ENCODE measurements at regions not wholly inside any gene's neighbourhood (a gene's known extent, or its start where the extent isn't known, plus 50 kb on each side); places are given as distances from the start of the nearest gene placed in this dataset.

DNA sequence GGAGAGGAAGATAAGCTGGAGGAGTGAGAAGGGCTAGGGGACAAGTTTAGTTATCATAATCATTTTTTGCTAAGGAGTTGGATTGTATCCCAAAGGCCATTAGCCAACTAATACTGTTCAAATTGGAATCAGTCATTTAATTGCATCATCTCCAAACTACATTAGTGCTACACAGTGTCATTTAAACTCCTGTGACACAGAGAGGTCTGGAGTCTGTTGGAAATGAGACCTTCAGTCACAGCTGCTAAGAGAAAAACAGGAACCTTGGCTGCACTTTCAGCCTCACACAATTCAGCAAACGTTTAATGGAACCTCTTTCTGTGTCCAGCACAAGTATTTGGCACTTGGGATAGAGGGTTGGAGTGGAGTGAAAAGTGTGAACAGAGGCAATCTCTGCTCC is 175.5 kb upstream of the MGAT5 start:
- intact Hi-C loops (cut with micrococcal nuclease; ENCODE audit: unreplicated experiment), result no loop called here
- ChIA-PET POLR2A (ENCODE audit: low non-redundant PET) (no interaction called here), CTCF (no interaction called here)
- no peak for TF ChIP-seq EZH2 (IDR thresholded peaks at IDR 0.05; ENCODE audit: borderline replicate concordance, low read depth, low read length, poor library complexity, severe bottlenecking)
- TF ChIP-seq, protein P1, sequence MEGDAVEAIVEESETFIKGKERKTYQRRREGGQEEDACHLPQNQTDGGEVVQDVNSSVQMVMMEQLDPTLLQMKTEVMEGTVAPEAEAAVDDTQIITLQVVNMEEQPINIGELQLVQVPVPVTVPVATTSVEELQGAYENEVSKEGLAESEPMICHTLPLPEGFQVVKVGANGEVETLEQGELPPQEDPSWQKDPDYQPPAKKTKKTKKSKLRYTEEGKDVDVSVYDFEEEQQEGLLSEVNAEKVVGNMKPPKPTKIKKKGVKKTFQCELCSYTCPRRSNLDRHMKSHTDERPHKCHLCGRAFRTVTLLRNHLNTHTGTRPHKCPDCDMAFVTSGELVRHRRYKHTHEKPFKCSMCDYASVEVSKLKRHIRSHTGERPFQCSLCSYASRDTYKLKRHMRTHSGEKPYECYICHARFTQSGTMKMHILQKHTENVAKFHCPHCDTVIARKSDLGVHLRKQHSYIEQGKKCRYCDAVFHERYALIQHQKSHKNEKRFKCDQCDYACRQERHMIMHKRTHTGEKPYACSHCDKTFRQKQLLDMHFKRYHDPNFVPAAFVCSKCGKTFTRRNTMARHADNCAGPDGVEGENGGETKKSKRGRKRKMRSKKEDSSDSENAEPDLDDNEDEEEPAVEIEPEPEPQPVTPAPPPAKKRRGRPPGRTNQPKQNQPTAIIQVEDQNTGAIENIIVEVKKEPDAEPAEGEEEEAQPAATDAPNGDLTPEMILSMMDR (conservative IDR thresholded peaks at IDR 0.05; ENCODE audit: low read depth, low read length), result no peak
- Histone ChIP-seq H3K27ac (ENCODE audit: low read depth, low read length, poor library complexity, severe bottlenecking) (no peak overlapping the region), H3K27me3 (replicated peaks; ENCODE audit: insufficient read depth, low read depth, low read length, poor library complexity) (peaks cover 17% of the 10 kb centered on the region), H3K4me1 (ENCODE audit: insufficient read depth, low read length, poor library complexity, severe bottlenecking) (no peaks in the 10 kb centered on the region), H3K4me3 (ENCODE audit: low read depth, low read length, poor library complexity, severe bottlenecking) (no peak overlapping the region), H3K36me3 (ENCODE audit: insufficient read depth, low read length, poor library complexity, severe bottlenecking) (no peaks in the 10 kb centered on the region), H3K9me3 (ENCODE audit: low read depth, low read length, poor library complexity, severe bottlenecking) (no peaks in the 10 kb centered on the region)
- DNase-seq (ENCODE audit: low spot score), result no peak
- BruUV-seq (replicated peaks), result no TSS peak

DNA sequence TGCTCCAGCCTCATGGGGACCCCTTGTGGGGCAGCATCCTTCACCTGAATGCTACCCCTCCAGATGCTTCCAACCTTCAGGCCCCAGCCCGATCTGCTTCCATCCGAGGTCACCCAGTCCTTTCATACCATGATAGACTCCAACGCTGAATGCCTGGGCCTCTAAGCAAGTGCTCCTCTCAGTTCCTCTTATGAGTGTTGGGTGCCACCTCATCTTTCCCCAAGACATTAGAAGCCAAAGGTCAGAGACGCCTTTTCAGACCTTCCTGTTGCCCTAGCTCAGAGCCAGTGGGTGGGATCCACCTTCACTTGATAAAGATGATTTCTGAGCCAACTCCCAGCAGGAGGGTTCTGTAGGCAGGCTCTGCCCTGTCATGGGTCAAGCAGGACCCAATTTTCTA is 174.5 kb upstream of the MGAT5 start:
- intact Hi-C loops (cut with micrococcal nuclease; ENCODE audit: unreplicated experiment), result no loop called here
- Histone ChIP-seq H3K27me3 (replicated peaks; ENCODE audit: insufficient read depth, low read depth, low read length, poor library complexity) (peaks cover 17% of the 10 kb centered on the region), H3K36me3 (ENCODE audit: insufficient read depth, low read length, poor library complexity, severe bottlenecking) (no peaks in the 10 kb centered on the region), H3K27ac (ENCODE audit: low read depth, low read length, poor library complexity, severe bottlenecking) (no peak overlapping the region), H3K9me3 (ENCODE audit: low read depth, low read length, poor library complexity, severe bottlenecking) (no peaks in the 10 kb centered on the region), H3K4me3 (ENCODE audit: low read depth, low read length, poor library complexity, severe bottlenecking) (no peak overlapping the region), H3K4me1 (ENCODE audit: insufficient read depth, low read length, poor library complexity, severe bottlenecking) (no peaks in the 10 kb centered on the region)
- TF ChIP-seq, protein P1 (conservative IDR thresholded peaks at IDR 0.05; ENCODE audit: low read depth, low read length), result no peak
- TF ChIP-seq EZH2 (IDR thresholded peaks at IDR 0.05; ENCODE audit: borderline replicate concordance, low read depth, low read length, poor library complexity, severe bottlenecking), result no peak
- no TSS peak for BruUV-seq (replicated peaks)
- no peak for DNase-seq (ENCODE audit: low spot score)
- POLR2A ChIA-PET (ENCODE audit: low non-redundant PET), result no interaction called here
- CTCF ChIA-PET, result no interaction called here

DNA sequence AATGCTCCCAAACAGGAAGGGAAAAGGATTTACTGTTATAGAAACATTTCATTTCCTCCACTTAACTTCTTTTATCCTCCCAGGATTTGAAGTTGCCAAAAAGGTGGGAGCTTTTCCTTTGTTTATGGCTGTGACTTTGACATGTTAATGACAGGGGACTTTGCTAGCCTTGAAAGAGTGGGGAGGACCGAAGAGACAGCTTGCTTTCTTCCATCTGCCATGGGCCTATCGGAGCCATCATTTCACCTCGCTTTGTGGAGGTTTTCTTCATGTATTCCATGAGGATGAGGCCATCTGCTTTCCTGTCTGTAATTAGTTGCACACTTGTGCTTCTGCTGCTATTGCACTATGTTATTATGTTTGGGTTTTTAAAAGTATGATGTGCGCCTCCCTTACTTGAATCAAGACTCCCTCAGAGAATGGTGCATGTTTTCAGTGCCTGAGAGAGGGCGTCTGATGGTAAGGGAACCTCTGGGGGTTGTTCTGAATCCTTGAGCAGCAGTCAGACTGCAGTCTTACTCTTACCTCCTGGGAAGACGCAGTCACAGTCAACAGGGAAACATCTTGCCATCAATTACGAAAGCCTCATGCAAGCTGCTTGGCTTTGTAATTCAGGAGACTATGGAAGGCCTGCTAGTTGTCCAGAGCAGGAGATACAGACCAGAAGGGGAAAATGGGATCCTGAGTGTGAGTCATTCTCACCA is 173.3 kb upstream of the MGAT5 start:
- Histone ChIP-seq H3K36me3 (ENCODE audit: insufficient read depth, low read length, poor library complexity, severe bottlenecking) (no peaks in the 10 kb centered on the region), H3K4me1 (ENCODE audit: insufficient read depth, low read length, poor library complexity, severe bottlenecking) (no peaks in the 10 kb centered on the region), H3K9me3 (ENCODE audit: low read depth, low read length, poor library complexity, severe bottlenecking) (no peaks in the 10 kb centered on the region), H3K27me3 (replicated peaks; ENCODE audit: insufficient read depth, low read depth, low read length, poor library complexity) (peaks cover 11% of the 10 kb centered on the region), H3K27ac (ENCODE audit: low read depth, low read length, poor library complexity, severe bottlenecking) (no peak overlapping the region), H3K4me3 (ENCODE audit: low read depth, low read length, poor library complexity, severe bottlenecking) (no peak overlapping the region)
- CTCF ChIA-PET, result no interaction called here
- TF ChIP-seq, protein P1 (conservative IDR thresholded peaks at IDR 0.05; ENCODE audit: low read depth, low read length), result no peak
- TF ChIP-seq EZH2 (IDR thresholded peaks at IDR 0.05; ENCODE audit: borderline replicate concordance, low read depth, low read length, poor library complexity, severe bottlenecking), result no peak
- POLR2A ChIA-PET (ENCODE audit: low non-redundant PET), result no interaction called here
- BruUV-seq (replicated peaks), result no TSS peak
- no peak for DNase-seq (ENCODE audit: low spot score)
- intact Hi-C loops (cut with micrococcal nuclease; ENCODE audit: unreplicated experiment), result no loop called here

All from A673 (cell line).